SH-SY5Y (cell line): ENCODE measurements at regions not wholly inside any gene's neighbourhood (a gene's known extent, or its start where the extent isn't known, plus 50 kb on each side); places are given as distances from the start of the nearest gene placed in this dataset.

Experiments
- GATA2 ChIP-seq: IDR thresholded peaks from 2 replicates; pipeline ENCODE4 v1.6.1; 2011; ENCODE audit warnings: mild to moderate bottlenecking, low read depth, low read length
- GATA3 ChIP-seq: IDR thresholded peaks from 2 replicates; pipeline ENCODE4 v1.6.1; 2011; ENCODE audit warnings: low read depth, mild to moderate bottlenecking, low read length, moderate library complexity

DNA sequence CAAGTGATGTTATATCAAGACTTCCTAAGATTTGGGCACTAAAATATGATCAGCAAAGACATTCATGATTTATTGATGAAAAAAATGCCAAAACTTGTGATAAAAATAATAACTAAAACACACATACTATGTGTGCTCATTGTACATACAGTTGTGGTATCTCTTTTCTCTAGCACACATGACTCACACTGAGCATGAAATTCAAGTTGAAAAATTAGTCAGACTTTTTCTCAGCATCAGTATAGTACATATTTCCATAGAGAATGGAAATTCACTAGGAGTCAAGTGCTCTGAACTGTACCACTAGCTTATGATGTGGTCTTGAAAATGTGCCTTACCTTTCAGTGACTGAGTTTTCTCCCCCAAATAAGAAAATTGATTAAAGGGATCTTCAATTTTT, 471.8 kb upstream of the FLRT2 start:
- TF ChIP-seq GATA2, result no peak
- TF ChIP-seq GATA3, result no peak
